ENCODE measurements at regions not wholly inside any gene's neighbourhood (a gene's known extent, or its start where the extent isn't known, plus 50 kb on each side); places are given as distances from the start of the nearest gene placed in this dataset.
"Not testable (repeated sequence)": the region's sequence is repeated elsewhere in the genome, so short reads cannot be mapped to it uniquely, and the experiment has no call there.

DNA sequence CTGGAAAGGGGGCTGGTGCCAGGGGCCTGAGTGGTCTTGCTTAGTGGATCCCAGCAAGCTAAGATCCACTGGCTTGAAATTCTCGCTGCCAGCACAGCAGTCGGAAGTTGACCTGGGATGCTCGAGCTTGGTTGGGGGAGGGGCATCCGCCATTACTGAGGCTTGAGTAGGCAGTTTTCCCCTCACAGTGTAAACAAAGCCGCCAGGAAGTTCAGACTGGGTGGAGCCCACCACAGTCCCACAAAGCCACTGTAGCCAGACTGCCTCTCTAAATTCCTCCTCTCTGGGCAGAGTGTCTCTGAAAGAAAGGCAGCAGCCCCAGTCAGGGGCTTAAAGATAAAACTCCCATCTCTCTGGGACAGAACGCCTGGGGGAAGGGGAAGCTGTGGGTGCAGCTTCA is 457.7 kb upstream of the SPRED2 start:
- TF ChIP-seq, protein P1, sequence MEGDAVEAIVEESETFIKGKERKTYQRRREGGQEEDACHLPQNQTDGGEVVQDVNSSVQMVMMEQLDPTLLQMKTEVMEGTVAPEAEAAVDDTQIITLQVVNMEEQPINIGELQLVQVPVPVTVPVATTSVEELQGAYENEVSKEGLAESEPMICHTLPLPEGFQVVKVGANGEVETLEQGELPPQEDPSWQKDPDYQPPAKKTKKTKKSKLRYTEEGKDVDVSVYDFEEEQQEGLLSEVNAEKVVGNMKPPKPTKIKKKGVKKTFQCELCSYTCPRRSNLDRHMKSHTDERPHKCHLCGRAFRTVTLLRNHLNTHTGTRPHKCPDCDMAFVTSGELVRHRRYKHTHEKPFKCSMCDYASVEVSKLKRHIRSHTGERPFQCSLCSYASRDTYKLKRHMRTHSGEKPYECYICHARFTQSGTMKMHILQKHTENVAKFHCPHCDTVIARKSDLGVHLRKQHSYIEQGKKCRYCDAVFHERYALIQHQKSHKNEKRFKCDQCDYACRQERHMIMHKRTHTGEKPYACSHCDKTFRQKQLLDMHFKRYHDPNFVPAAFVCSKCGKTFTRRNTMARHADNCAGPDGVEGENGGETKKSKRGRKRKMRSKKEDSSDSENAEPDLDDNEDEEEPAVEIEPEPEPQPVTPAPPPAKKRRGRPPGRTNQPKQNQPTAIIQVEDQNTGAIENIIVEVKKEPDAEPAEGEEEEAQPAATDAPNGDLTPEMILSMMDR (conservative IDR thresholded peaks at IDR 0.05), result not testable (repeated sequence)
- TF ChIP-seq ZFX (IDR thresholded peaks at IDR 0.05), result not testable (repeated sequence)

Data from C4-2B (cell line).